GM19463 (cell line): ENCODE measurements at regions not wholly inside any gene's neighbourhood (a gene's known extent, or its start where the extent isn't known, plus 50 kb on each side); places are given as distances from the start of the nearest gene placed in this dataset.
"Not testable (repeated sequence)": the region's sequence is repeated elsewhere in the genome, so short reads cannot be mapped to it uniquely, and the experiment has no call there.

Experiments
- ATAC-seq: cut with Tn5 transposase; IDR thresholded peaks from one replicate; pipeline ENCODE4 v1.9.1; 2021; ENCODE audit warnings: mild to moderate bottlenecking, moderate library complexity; ENCODE audit not compliant: unreplicated experiment

DNA sequence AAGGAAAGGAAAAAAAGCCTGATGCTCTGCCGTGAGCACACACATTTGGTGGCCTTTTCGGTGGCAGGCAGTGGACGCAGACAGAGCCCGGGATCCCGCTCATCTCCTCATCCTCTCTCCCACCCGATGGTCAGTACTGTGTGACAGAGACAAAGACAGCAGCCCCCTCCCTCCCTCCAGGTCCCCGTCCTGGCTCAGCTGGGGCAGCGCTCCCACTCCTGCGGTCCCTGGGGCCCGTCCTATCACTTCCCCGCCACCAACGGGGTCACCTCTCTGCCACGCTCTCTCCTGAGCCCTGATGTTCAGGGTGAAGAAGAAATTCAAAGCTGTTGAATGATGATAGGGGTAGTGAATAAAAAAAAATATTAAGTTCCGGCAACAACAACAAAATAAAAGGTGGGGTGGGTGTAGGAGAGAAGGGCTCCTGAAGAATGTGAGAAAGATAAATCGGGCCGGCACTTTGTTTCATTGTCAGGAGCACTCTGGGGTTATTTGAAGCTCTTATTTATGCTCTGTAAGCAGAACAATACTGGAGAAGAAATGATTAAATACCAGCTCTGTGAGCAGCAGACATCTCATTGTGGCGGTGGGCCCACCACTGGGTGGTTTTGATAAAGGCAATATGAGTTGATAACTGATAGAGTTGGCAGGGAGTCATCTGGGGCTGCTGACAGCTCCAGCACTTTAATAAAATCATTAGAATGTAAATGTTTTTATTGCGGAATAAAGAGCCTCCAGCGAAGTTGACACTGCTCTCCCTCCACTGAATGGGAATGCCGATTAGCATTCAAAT is 417.7 kb downstream of the IRX1 start:
- no peak for ATAC-seq

DNA sequence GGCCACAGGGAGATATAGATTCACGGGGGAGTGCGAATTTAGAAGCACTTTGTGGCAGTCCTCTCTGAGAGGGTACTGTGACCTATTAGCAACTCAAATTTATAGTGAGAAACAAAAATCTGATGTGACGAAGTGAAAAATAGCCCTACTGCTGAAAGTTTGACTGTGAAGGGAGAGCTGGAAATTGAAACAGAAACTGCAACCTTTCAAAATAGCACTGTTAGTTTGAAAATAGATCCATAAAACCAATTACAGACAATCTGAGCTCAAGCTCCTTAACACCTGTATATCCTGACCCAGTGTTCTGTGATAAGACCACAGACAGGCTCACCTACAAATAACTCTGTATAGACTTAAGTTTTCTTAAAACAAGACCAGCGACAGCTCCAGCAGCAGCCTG is 420.1 kb downstream of the IRX1 start:
- ATAC-seq: no peak

DNA sequence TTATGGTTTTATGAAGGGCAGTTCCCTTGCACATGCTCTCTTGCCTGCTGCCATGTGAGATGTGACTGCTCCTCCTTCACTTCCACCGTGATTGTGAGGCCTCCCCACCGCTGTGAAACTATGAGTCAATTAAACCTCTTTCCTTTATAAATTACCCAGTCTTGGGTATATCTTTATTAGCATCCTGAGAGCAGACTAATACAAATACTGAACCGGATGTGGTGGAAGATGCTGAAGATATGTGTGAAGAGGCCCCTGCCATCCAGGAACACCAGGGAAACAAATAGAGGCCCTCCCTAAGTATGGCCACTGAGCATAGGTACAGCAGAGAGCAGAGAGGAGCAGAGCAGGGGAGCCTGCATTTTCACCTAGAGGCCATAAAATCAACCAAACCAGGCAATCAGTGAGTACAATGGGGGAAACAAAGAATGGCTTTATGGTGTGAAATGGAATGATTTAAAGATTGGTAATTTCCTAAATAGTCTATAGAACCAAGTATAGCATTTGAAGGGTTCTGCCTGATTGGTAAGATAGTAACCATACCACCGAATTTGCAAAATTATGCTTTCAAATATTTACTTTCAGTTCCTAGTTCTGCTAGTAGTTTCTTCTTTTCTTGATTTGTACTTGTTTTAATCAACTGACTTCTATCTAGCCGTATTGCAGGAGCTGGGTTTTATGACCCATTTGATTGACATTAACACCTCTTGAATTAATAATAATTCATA is 421.6 kb downstream of the IRX1 start:
- no peak for ATAC-seq

- no peak for ATAC-seq
Observed at GRCh38 chr5:4018007-4018406, 422.4 kb downstream of the IRX1 start.

GRCh38 chr5:4019009-4019769 is 423.6 kb downstream of the IRX1 start:
- no peak for ATAC-seq

- no peak for ATAC-seq
Observed at GRCh38 chr5:4019841-4020240, 424.2 kb downstream of the IRX1 start.

GRCh38 chr5:4020400-4020799 is 424.8 kb downstream of the IRX1 start:
- no peak for ATAC-seq

GRCh38 chr5:4022056-4022670 is 426.5 kb downstream of the IRX1 start:
- ATAC-seq: no peak

DNA sequence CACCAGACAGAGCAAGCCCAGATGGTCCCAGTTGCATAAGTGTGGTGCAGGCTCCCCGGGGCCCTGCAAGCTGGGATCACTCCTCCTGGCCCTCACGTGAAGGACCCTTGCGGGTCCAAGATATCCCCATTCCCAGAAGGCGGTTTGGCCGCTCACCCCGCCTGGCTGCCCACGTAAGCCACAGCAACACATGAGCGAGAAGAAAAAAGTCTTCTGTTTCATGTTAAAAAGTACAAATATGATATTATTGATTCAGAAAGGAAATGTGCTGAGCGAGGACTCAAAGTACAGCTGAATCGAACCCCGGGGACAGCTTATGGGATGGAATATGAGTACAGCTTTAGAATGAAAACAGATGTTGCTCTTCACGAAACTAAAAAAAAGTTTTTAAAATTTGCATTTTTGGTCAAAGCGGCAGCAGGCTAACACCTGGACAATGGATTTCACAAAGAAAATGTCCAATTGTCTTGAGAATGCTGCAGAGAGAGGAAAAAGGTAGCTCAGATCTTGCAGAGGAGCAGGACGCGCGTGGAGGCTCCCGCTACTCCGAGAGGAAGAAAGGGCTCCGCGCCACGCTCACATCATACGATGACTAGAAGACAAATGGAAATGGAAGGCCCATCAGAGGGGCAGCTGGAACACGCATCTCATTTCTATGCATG is 427.6 kb downstream of the IRX1 start:
- no peak for ATAC-seq

- ATAC-seq: no peak
Observed at GRCh38 chr5:4023753-4024335, 428.2 kb downstream of the IRX1 start.

DNA sequence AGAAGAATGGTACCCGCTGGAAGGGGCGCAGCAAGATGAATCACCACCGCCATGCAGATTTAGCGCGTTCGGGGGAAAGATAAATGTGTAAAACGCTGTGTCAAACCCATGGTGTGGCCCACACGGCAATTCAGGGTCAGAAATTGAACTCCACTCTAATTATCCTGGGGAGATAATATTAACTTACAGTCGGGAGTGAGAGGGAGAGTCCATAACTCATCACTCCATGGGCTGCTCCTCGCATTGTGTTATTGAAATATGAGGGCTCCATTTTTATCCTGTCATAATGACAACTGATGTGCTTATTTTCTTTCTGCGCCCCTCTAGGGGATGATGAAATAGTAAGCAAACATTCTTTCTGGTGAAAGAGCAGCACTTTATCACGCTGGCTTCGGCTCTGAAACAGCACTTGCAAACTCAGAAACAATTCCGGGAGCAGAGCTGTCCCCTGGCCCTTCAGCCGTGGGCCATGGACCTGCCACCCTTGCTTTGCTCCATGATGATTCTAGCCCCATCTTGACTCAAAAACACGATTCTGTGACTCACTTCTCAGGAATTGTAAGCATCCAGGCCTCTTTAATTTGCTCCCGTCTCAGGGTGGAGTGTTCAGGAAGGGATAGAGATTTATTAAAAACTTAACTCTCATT is 431.6 kb downstream of the IRX1 start:
- no peak for ATAC-seq

DNA sequence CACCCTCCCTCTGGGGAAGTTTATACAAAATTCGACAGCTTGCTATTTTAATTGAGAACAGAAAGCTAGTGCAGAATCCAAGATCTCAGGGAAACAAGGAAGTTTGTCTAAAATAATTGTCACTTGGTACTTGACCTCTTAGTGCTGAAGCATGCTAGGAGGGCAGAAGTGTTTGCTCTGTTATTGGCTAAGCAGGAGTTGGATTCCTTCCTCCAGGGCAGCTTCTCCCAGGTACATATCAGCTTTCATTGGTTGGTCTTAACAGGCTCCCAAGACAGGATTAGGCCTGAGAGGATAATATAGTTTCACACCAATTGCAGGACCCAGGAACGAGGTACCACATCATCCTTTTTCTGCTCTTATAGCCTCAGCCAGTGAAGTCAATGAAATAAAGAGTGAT is 432.8 kb downstream of the IRX1 start:
- ATAC-seq: no peak

DNA sequence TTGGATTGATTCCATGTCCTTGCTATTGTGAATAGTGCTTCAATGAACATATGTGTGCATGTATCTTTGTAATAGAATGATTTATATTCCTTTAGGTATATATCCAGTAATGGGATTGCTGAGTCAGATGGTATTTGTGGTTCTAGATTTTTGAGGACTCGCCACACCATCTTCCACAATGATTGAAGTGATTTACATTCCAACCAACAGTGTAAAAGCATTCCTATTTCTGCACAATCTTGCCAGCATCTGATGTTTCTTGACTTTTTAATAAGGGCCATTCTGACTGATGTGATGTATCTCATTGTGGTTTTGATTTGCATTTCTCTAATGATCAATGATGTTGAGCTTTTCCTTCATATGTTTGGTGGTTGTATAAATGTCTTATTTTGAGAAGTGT is 437.9 kb downstream of the IRX1 start:
- ATAC-seq: not testable (repeated sequence)

DNA sequence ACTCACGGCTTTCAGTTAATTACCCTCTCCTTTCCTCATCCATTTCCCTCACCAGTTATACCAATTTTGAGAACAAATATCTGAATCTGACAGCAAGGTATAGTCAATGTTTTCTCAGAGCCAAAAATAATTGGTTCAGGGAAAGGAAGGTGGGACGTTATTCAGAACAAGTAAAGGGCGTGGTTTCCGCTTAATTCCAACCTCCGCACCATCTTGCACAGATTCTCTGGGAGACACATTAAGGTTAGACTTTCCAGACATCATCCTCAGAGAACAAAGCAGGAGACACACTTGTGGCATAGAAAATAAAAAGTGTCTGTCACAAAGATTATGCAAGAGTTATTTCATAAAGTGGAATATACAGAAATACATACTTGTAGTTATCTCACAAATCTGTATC is 441.2 kb downstream of the IRX1 start:
- no peak for ATAC-seq

GRCh38 chr5:4038994-4039393 is 443.4 kb downstream of the IRX1 start:
- no peak for ATAC-seq

DNA sequence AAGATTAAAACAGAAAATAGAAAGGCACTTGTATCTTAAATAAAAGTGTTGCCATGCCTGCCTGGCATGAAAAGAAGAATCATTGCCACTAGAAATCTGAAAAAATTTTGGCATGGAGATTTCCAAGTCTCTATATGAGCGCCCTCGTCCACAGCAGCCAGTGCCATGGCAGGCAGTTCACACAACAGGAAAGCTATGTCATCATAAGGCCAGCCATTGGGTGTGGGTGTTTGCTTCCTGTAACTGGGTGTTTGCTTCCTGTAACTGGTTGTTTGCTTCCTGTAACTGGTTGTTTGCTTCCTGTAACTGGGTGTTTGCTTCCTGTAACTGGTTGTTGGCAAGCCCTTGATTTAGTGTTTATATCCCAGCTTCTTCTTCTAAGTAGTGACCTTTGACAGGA is 446.7 kb downstream of the IRX1 start:
- no peak for ATAC-seq

DNA sequence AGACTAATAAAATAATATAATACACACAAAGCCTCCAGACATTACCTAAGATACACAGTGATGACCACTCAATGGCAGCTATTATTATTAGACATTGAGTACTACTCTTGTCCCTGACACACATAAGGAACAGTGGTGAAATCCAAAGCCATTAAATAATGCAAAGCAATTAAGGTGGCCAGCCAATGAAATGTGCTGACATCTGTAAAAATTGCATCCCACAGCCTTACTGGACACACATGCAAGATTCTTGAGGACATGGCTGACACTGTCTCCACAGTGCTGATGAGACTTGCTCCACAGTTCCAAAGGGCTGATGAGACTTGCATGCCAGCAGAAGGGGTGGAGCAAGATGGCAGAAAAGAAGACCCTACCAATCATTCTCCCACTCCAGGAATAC is 447.5 kb downstream of the IRX1 start:
- no peak for ATAC-seq

DNA sequence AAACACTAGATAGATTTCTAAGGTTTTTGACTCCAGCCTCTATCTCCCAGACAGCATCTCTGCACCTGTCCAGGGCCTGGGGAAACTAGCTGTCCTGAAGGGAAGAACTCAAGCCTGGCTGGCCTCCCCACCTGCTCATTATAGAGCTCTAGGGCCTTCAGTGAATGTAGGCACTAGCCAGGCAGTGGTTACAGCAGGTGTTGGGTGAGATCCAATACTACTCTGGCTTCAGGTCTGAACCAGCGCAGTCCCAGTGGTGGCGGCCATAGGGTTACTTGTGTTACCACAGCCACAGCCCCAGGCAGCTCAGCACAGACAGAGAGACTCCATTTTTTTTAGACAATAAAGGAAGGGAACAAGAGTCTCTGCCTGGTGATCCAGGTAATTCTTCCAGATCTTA is 449.2 kb downstream of the IRX1 start:
- ATAC-seq: no peak

- no peak for ATAC-seq
Observed at GRCh38 chr5:4048398-4048797, 452.8 kb downstream of the IRX1 start.

DNA sequence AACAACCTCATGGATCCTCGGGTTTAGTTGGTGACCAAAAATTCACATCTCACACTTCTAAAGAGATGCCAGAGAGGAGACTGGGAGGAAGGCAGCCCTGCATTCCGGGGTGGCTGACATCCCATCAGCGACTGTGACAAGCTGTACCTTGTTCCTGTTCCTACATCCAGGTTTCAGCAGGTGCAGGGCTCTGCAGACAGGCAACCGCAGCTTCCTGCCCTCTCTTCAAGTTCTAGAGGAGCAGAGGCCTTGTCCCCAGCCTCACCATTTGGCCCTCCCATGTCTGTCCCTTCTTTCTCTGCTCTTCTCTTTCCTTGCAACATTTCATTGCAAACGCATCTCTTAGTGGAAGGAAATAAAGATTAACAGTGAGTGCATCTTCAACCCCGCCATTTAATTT is 454.6 kb downstream of the IRX1 start:
- ATAC-seq: no peak
